BJ (cell line): ENCODE measurements at regions not wholly inside any gene's neighbourhood (a gene's known extent, or its start where the extent isn't known, plus 50 kb on each side); places are given as distances from the start of the nearest gene placed in this dataset.
"Not testable (repeated sequence)": the region's sequence is repeated elsewhere in the genome, so short reads cannot be mapped to it uniquely, and the experiment has no call there.

Experiments used
- CTCF ChIA-PET: fragments of 350-600 bp; formaldehyde crosslinking; extraction: SDS; loops from one replicate; lab custom pipeline; 2021; ENCODE audit warnings: antibody characterized with exemption, inconsistent platforms; lab: Yijun Ruan, JAX
- POLR2A ChIA-PET: fragments of 300-600 bp; sonication (Branson Sonifier 250); formaldehyde crosslinking; extraction: SDS; loops from one replicate; lab custom pipeline; 2021; ENCODE audit warnings: antibody characterized with exemption; lab: Charles Lee
- DNase-seq: peaks from one replicate; pipeline ENCODE4 v3.0.0-alpha.2; 2011; ENCODE audit warnings: low read depth
- H3K27me3 ChIP-seq: 2 replicates; pipeline ENCODE4 v1.6.0; 2011; ENCODE audit warnings: low read length; ENCODE audit not compliant: control insufficient read depth, insufficient read depth
- H3K36me3 ChIP-seq: 2 replicates; pipeline ENCODE4 v1.5.1; 2011; ENCODE audit warnings: low read length; ENCODE audit not compliant: control insufficient read depth, insufficient read depth
- H3K4me3 ChIP-seq: 2 replicates; pipeline ENCODE4 v1.5.1; 2011; ENCODE audit warnings: low read depth, mild to moderate bottlenecking, control low read depth, low read length
- CTCF ChIP-seq: IDR thresholded peaks from 2 replicates; pipeline ENCODE4 v1.5.1; 2011; ENCODE audit warnings: low read depth, mild to moderate bottlenecking, control low read depth, inconsistent platforms, low read length, moderate library complexity; ENCODE audit not compliant: insufficient read depth

- POLR2A ChIA-PET = no interaction called here
- CTCF ChIA-PET = interaction anchor here (1.8 kb wide), 1 partner anchor 12 kb away, joined by 5 read pairs; no protein-coding TSS in a partner anchor
- DNase-seq = peak; percentile 81
- no peak for TF ChIP-seq CTCF
- no peaks in the 10 kb centered on the region for H3K27me3 ChIP-seq
- no peaks in the 10 kb centered on the region for H3K36me3 ChIP-seq
- no peak overlapping the region for H3K4me3 ChIP-seq
These were observed 59.7 kb downstream of the RAP2B start for GRCh38 chr3:153221748-153222162.

DNA sequence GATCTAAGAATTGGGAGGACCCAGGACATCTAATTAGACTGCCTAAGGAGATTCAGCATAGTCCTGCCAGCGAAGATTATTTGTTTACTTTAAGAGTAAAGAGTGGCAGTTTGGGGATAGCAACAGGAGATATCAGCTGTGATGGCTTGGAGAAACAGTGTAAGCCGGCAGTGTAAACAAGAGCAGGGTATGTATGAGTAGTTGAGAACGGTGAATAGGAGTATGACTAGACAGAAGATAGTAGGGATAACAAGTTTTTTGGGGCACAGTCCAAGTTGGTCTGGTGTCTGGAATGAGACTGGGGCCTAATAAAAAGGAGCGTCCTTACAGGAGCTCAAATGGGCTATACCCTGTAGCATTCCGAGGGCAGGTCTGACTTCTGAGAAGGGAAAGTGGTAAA is 64.9 kb downstream of the RAP2B start:
- CTCF ChIA-PET = not testable (repeated sequence)

DNA sequence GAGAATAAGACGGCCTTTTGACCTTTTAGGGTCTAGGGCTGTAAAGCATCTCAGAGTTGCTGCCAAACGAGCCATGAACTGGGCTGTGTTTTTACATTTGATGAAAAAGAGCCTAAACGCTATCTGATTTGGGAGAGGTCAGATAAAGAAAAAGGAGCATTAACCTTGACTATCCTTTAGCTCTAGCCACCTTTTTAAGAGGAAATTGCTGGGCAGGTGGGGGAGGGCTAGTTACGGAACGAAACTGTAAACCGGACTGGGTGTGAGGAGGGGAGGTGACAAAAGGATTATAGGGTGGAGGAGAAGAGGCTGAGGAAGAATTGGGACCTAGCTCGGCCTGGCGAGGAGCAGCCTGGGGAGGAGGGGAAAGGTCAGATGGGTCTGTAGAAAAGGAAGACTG is 68.4 kb downstream of the RAP2B start:
- H3K4me3 ChIP-seq, DNase-seq, H3K36me3 ChIP-seq, H3K27me3 ChIP-seq, CTCF ChIA-PET, POLR2A ChIA-PET: not testable (repeated sequence)

More for the DNA sequence above, 64.9 kb downstream of the RAP2B start:
- H3K36me3 ChIP-seq, DNase-seq, H3K27me3 ChIP-seq, H3K4me3 ChIP-seq, POLR2A ChIA-PET: not testable (repeated sequence)

- H3K4me3 ChIP-seq, H3K36me3 ChIP-seq, H3K27me3 ChIP-seq, POLR2A ChIA-PET, DNase-seq, CTCF ChIA-PET: not testable (repeated sequence)
These were observed 69.2 kb downstream of the RAP2B start for GRCh38 chr3:153231245-153231644.

GRCh38 chr3:153232050-153232752 is 70.2 kb downstream of the RAP2B start:
- not testable (repeated sequence) for H3K36me3 ChIP-seq, DNase-seq, H3K27me3 ChIP-seq, H3K4me3 ChIP-seq
- ChIA-PET POLR2A (interaction anchor here (0.6 kb wide), 1 partner anchor 180 kb away, joined by 3 read pairs; no protein-coding TSS in a partner anchor), CTCF (interaction anchor here (1.2 kb wide), 1 partner anchor 23 kb away, joined by 3 read pairs; no protein-coding TSS in a partner anchor)

DNA sequence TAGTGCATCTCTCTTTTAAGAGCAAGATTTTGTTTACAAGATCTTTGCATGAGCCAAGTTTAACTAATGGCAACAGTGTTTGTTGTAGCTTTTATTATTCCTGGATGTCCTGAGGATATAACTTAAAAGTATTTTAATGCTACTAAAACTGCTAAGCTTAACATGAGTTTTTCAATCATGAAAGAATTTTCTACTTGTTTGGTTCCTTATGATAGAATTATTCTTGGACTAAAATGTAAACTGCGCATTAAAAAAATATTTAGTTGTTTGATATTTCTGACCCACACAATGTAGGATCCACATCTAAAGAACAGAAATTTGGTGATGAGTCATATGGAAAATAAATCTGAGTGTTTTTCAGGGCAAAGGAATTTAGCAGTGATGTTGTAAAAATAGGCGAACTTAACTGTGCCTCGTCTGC is 70.8 kb downstream of the RAP2B start:
- POLR2A ChIA-PET = interaction anchor here (0.6 kb wide), 1 partner anchor 181 kb away, joined by 3 read pairs; no protein-coding TSS in a partner anchor
- no peak for TF ChIP-seq CTCF
- CTCF ChIA-PET = interaction anchor here (1.2 kb wide), 1 partner anchor 23 kb away, joined by 3 read pairs; no protein-coding TSS in a partner anchor
- peak; percentile 90 for DNase-seq
- Histone ChIP-seq H3K27me3 (no peaks in the 10 kb centered on the region), H3K36me3 (no peaks in the 10 kb centered on the region), H3K4me3 (no peak overlapping the region)

- H3K36me3 ChIP-seq = no peaks in the 10 kb centered on the region
- no peak for DNase-seq
- CTCF ChIA-PET = no interaction called here
- POLR2A ChIA-PET = no interaction called here
- TF ChIP-seq CTCF = no peak
- no peak overlapping the region for H3K4me3 ChIP-seq
- H3K27me3 ChIP-seq = no peaks in the 10 kb centered on the region
These were observed 72.0 kb downstream of the RAP2B start for GRCh38 chr3:153233986-153234385.
